ENCODE measurements at regions not wholly inside any gene's neighbourhood (a gene's known extent, or its start where the extent isn't known, plus 50 kb on each side); places are given as distances from the start of the nearest gene placed in this dataset.

DNA sequence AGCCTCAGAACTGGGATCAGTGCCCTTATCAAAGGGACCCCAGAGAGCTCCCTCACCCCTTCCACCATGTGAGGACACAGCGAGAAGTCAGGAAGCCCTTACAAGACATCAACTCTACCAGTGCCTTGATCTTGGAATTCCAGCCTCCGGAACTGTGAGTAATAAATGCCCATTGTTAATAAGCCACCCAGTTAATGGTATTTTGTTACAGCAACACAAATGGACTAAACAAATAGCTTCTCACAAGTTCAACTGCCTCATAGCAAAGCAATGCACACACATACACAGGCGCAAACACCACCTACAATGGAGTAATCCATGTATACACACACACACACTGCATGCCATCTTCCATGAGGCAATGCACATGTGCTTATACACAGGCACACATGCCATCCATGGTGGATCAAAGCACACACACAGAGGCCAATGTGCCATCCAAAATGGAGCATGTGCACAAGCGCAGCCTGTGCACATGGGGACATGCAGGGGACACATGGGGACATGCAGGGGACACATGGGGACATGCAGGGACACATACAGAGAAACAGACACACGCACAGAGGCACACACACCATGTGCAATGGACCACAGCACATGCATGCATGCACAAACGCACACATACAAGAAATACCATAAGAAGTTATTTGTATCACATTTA, 137.6 kb upstream of the TBL1X start:
- H3K27me3 ChIP-seq (ENCODE audit: control insufficient read depth in 3 of 3, insufficient read depth in 3 of 3, low read length in 3 of 3) = no peaks in the 10 kb centered on the region
- no peak overlapping the region for H3K4me3 ChIP-seq (ENCODE audit: low read depth in 1 of 3, low read length in 3 of 3)
- 87 to 92% (median 91%) methylated on average over 6 of the region's 6 CpGs for WGBS, 3 donors
- H3K36me3 ChIP-seq (ENCODE audit: control insufficient read depth in 3 of 3, insufficient read depth in 2 of 3, low read depth in 1 of 3, low read length in 3 of 3) = no peaks in the 10 kb centered on the region
- FAIRE-seq (no peak), DNase-seq (no peak)
- H3K27ac ChIP-seq (ENCODE audit: low read depth in 1 of 3, low read length in 2 of 3) = no peak overlapping the region
- H3K9me3 ChIP-seq (ENCODE audit: control insufficient read depth in 2 of 2, insufficient read depth in 1 of 2, low read depth in 1 of 2, low read length in 1 of 2) = no peaks in the 10 kb centered on the region
- H3K4me1 ChIP-seq (ENCODE audit: control insufficient read depth in 3 of 3, insufficient read depth in 2 of 3, low read depth in 1 of 3, low read length in 2 of 3) = no peaks in the 10 kb centered on the region

DNA sequence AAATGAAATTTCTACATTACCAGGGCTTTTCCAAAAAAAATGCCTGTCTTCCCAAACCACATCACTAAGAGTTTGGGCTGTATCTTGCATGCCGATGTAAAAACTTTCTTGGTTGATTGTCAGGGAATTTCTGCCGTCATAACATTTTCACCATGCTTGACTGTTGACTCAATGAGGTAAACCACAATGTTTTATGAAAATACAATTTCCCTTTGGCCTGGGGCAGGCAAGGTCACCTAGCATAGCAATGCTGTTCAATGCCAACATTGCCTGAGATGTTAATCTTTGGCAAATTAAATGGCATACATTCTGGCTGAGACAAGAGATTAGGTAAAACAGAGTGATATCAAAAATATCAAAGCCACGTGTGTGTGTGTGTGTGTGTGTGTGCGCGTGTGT, 137.1 kb upstream of the TBL1X start:
- Histone ChIP-seq H3K27me3 (ENCODE audit: control insufficient read depth in 3 of 3, insufficient read depth in 3 of 3, low read length in 3 of 3) (no peaks in the 10 kb centered on the region), H3K4me1 (ENCODE audit: control insufficient read depth in 3 of 3, insufficient read depth in 2 of 3, low read depth in 1 of 3, low read length in 2 of 3) (no peaks in the 10 kb centered on the region), H3K36me3 (ENCODE audit: control insufficient read depth in 3 of 3, insufficient read depth in 2 of 3, low read depth in 1 of 3, low read length in 3 of 3) (no peaks in the 10 kb centered on the region), H3K9me3 (ENCODE audit: control insufficient read depth in 2 of 2, insufficient read depth in 1 of 2, low read depth in 1 of 2, low read length in 1 of 2) (no peaks in the 10 kb centered on the region), H3K27ac (ENCODE audit: low read depth in 1 of 3, low read length in 2 of 3) (no peak overlapping the region), H3K4me3 (ENCODE audit: low read depth in 1 of 3, low read length in 3 of 3) (no peak overlapping the region)
- WGBS, 3 donors = 71 to 88% (median 72%) methylated on average over 5 of the region's 5 CpGs
- DNase-seq (no peak), FAIRE-seq (no peak)

DNA sequence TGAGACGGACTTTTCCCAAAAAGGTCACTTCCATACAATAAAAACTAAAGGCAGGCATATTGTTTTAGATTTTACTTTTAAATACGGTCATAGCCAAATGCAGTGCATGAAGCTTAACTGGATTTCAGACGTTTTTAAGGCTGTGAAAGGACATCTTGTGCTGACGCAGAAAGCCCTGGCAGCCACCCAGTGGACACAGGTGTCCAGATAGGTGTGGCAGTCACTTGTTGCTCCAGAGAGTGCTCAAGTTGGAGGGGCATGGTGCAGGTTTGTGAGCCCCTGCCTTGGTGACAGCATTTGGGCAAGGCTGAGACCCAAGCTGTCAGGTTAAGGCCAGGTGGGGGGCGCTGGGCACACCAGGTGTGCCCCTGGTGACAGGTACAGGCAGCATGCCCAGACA, 135.8 kb upstream of the TBL1X start:
- DNase-seq (no peak), FAIRE-seq (no peak)
- Histone ChIP-seq H3K27me3 (ENCODE audit: control insufficient read depth in 3 of 3, insufficient read depth in 3 of 3, low read length in 3 of 3) (no peaks in the 10 kb centered on the region), H3K9me3 (ENCODE audit: control insufficient read depth in 2 of 2, insufficient read depth in 1 of 2, low read depth in 1 of 2, low read length in 1 of 2) (no peaks in the 10 kb centered on the region), H3K27ac (ENCODE audit: low read depth in 1 of 3, low read length in 2 of 3) (no peak overlapping the region), H3K4me1 (ENCODE audit: control insufficient read depth in 3 of 3, insufficient read depth in 2 of 3, low read depth in 1 of 3, low read length in 2 of 3) (no peaks in the 10 kb centered on the region), H3K36me3 (ENCODE audit: control insufficient read depth in 3 of 3, insufficient read depth in 2 of 3, low read depth in 1 of 3, low read length in 3 of 3) (no peaks in the 10 kb centered on the region), H3K4me3 (ENCODE audit: low read depth in 1 of 3, low read length in 3 of 3) (no peak overlapping the region)
- WGBS, 3 donors = 61 to 82% (median 68%) methylated on average over 5 of the region's 5 CpGs

DNA sequence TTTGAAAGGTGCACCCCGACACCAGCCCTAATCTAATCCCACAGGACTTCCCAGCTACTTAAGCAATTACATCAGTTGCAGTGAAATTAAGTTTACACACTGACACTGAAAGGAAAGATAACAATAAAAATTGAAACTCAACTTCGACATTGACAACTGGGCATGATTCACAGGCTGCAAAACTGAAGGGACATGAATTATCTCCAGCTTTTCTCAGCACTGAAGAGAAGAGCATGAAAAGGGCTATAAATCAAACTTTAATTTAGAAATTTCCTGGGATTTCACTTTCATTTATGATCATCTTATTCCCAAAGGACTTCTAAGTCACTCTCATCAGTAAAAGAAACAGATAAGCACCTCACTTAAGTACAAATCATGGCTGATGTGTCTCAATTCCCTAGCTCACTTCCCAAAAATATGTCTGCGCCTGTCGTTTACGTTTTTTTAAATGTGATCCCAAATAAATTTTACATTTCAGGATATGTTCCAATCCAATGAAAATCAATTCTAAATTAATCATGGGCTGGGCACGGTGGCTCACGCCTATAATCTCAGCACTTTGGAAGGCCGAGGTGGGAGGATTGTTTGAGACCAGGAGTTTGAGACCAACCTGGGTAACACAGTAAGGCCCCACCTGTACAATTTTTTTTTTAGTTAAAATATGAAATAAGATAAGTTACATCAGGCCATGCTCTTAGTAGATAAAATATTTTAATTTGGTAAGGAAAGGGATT, 134.4 kb upstream of the TBL1X start:
- no peak for DNase-seq
- Histone ChIP-seq H3K9me3 (ENCODE audit: control insufficient read depth in 2 of 2, insufficient read depth in 1 of 2, low read depth in 1 of 2, low read length in 1 of 2) (no peaks in the 10 kb centered on the region), H3K4me1 (ENCODE audit: control insufficient read depth in 3 of 3, insufficient read depth in 2 of 3, low read depth in 1 of 3, low read length in 2 of 3) (no peaks in the 10 kb centered on the region), H3K27ac (ENCODE audit: low read depth in 1 of 3, low read length in 2 of 3) (no peak overlapping the region), H3K36me3 (ENCODE audit: control insufficient read depth in 3 of 3, insufficient read depth in 2 of 3, low read depth in 1 of 3, low read length in 3 of 3) (no peaks in the 10 kb centered on the region), H3K4me3 (ENCODE audit: low read depth in 1 of 3, low read length in 3 of 3) (no peak overlapping the region), H3K27me3 (ENCODE audit: control insufficient read depth in 3 of 3, insufficient read depth in 3 of 3, low read length in 3 of 3) (no peaks in the 10 kb centered on the region)
- WGBS, 3 donors = 74 to 84% (median 77%) methylated on average over 8 of the region's 8 CpGs
- no peak for FAIRE-seq

DNA sequence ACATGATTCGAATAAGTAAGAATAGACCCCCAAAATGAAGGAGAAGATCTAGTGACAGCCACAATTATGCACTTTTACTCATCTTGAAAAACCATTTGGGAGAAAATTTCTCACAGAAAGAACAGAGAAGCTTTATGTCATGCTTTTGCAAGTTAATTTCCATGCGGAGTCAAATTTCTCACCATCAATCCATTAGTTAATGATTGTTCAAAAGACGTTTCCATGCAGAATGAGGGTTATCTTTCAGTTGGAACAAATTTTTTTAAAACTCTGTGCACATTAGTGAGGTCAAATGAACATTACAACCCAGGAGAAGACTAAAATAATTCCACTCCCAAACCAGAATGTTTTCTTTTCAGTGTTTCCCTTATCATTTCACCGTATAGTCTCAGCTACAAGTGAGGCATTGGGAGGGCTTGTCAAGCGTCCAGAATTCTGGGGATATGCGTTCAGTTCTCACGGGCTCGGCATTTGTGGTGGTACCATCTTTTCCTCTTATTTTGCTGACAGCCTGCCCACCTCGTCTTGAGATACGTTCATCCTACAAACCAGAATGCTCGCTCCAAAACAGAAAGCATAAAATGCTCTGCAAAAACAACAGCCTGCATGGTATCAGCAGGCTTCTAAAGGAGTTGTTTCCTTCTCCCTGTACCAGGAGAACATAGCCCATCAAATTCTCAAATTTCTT, 130.8 kb upstream of the TBL1X start:
- Histone ChIP-seq H3K4me3 (ENCODE audit: low read depth in 1 of 3, low read length in 3 of 3) (no peak overlapping the region), H3K27me3 (ENCODE audit: control insufficient read depth in 3 of 3, insufficient read depth in 3 of 3, low read length in 3 of 3) (no peaks in the 10 kb centered on the region), H3K27ac (ENCODE audit: low read depth in 1 of 3, low read length in 2 of 3) (no peak overlapping the region), H3K9me3 (ENCODE audit: control insufficient read depth in 2 of 2, insufficient read depth in 1 of 2, low read depth in 1 of 2, low read length in 1 of 2) (no peaks in the 10 kb centered on the region), H3K36me3 (ENCODE audit: control insufficient read depth in 3 of 3, insufficient read depth in 2 of 3, low read depth in 1 of 3, low read length in 3 of 3) (no peaks in the 10 kb centered on the region), H3K4me1 (ENCODE audit: control insufficient read depth in 3 of 3, insufficient read depth in 2 of 3, low read depth in 1 of 3, low read length in 2 of 3) (no peaks in the 10 kb centered on the region)
- DNase-seq (no peak), FAIRE-seq (no peak)
- WGBS, 3 donors = 24 to 66% (median 47%) methylated on average over 11 of the region's 11 CpGs

DNA sequence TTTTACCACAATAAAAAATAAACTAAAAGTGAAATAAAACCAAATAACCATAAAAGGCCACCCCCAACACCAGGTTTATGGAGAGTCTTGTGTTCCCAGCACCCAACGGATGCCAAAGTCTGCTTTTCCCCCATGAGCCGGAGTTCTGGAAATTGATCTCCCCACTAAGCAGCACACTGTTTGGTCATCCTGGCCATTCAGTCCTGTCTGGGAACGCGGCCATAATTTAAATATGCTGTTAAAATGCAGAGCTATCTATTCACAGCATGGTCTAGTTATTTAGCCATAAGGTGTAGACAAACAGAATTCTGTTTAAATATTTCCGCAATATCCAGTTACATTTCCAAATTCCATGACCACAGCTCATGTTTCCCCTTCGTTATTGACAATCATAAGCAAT, 129.6 kb upstream of the TBL1X start:
- H3K27me3 ChIP-seq (ENCODE audit: control insufficient read depth in 3 of 3, insufficient read depth in 3 of 3, low read length in 3 of 3) = no peaks in the 10 kb centered on the region
- H3K9me3 ChIP-seq (ENCODE audit: control insufficient read depth in 2 of 2, insufficient read depth in 1 of 2, low read depth in 1 of 2, low read length in 1 of 2) = no peaks in the 10 kb centered on the region
- DNase-seq (no peak), FAIRE-seq (no peak)
- no peak overlapping the region for H3K27ac ChIP-seq (ENCODE audit: low read depth in 1 of 3, low read length in 2 of 3)
- H3K4me1 ChIP-seq (ENCODE audit: control insufficient read depth in 3 of 3, insufficient read depth in 2 of 3, low read depth in 1 of 3, low read length in 2 of 3) = no peaks in the 10 kb centered on the region
- H3K36me3 ChIP-seq (ENCODE audit: control insufficient read depth in 3 of 3, insufficient read depth in 2 of 3, low read depth in 1 of 3, low read length in 3 of 3) = no peaks in the 10 kb centered on the region
- no peak overlapping the region for H3K4me3 ChIP-seq (ENCODE audit: low read depth in 1 of 3, low read length in 3 of 3)
- WGBS, 3 donors = 87 to 96% (median 88%) methylated on average over 6 of the region's 6 CpGs

DNA sequence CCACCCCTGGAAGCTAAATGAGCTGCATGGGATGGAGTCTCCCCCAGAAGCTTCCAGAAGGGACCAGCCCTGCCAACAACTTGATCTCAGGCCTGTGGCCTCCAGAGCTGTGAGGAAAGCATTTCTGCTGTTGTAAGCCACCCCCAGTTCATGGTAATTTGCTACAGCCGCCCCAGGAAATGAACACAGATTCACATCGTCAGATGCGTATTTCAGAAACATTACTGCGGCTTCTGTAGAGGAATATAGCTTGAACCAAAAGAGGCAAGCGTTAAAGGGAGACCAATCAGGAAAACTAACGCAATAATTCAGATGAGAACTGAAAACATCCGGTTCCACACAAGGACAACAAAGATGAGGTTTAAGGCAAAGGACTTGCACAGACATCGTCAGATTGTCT, 128.4 kb upstream of the TBL1X start:
- WGBS, 3 donors = 74 to 80% (median 80%) methylated on average over 8 of the region's 8 CpGs
- Histone ChIP-seq H3K9me3 (ENCODE audit: control insufficient read depth in 2 of 2, insufficient read depth in 1 of 2, low read depth in 1 of 2, low read length in 1 of 2) (no peaks in the 10 kb centered on the region), H3K36me3 (ENCODE audit: control insufficient read depth in 3 of 3, insufficient read depth in 2 of 3, low read depth in 1 of 3, low read length in 3 of 3) (no peaks in the 10 kb centered on the region), H3K27me3 (ENCODE audit: control insufficient read depth in 3 of 3, insufficient read depth in 3 of 3, low read length in 3 of 3) (no peaks in the 10 kb centered on the region), H3K27ac (ENCODE audit: low read depth in 1 of 3, low read length in 2 of 3) (peak overlapping the region in 1 of 3 donors; percentile 77), H3K4me3 (ENCODE audit: low read depth in 1 of 3, low read length in 3 of 3) (no peak overlapping the region), H3K4me1 (ENCODE audit: control insufficient read depth in 3 of 3, insufficient read depth in 2 of 3, low read depth in 1 of 3, low read length in 2 of 3) (peaks cover 0 to 4% (median 0%) of the 10 kb centered on the region in 3 donors)
- FAIRE-seq (no peak), DNase-seq (no peak)

DNA sequence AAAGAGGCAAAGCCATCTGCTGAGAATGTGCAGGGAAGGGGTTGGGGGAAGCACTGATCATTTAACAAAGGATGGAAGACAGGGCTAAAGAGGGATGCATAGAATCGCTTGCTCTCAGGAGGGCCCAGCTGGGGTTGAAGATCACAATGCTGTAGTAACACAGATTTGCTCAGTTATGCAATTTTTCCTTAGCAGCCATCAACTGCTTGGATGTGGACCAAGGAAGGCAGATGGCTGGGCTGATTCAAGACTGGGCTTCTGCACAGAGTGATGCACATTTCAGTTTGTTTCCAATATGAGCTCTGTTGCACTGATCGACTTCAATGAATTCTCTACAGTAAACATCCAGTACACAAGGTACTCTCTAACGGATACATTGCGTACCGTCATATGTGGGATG, 127.8 kb upstream of the TBL1X start:
- peaks cover 0 to 4% (median 0%) of the 10 kb centered on the region in 3 donors for H3K4me1 ChIP-seq (ENCODE audit: control insufficient read depth in 3 of 3, insufficient read depth in 2 of 3, low read depth in 1 of 3, low read length in 2 of 3)
- peak overlapping the region in 1 of 3 donors; percentile 77 for H3K27ac ChIP-seq (ENCODE audit: low read depth in 1 of 3, low read length in 2 of 3)
- H3K27me3 ChIP-seq (ENCODE audit: control insufficient read depth in 3 of 3, insufficient read depth in 3 of 3, low read length in 3 of 3) = no peaks in the 10 kb centered on the region
- DNase-seq (no peak), FAIRE-seq (no peak)
- no peaks in the 10 kb centered on the region for H3K36me3 ChIP-seq (ENCODE audit: control insufficient read depth in 3 of 3, insufficient read depth in 2 of 3, low read depth in 1 of 3, low read length in 3 of 3)
- no peak overlapping the region for H3K4me3 ChIP-seq (ENCODE audit: low read depth in 1 of 3, low read length in 3 of 3)
- H3K9me3 ChIP-seq (ENCODE audit: control insufficient read depth in 2 of 2, insufficient read depth in 1 of 2, low read depth in 1 of 2, low read length in 1 of 2) = no peaks in the 10 kb centered on the region
- WGBS, 3 donors = 64 to 71% (median 71%) methylated on average over 5 of the region's 5 CpGs

Data from small intestine (tissue), 7 donors.